A549 (cell line): ENCODE measurements at regions not wholly inside any gene's neighbourhood (a gene's known extent, or its start where the extent isn't known, plus 50 kb on each side); places are given as distances from the start of the nearest gene placed in this dataset.

Experiments
- CEBPB ChIP-seq, 2 experiments: fragments of >200 bp in 1 of 2; sonication (Bioruptor Twin) in 1 of 2; formaldehyde crosslinking in 1 of 2; IDR thresholded peaks; 2 replicates each; pipeline ENCODE4 v1.6.1; 2012 to 2016
- ESRRA ChIP-seq: fragments of 150-350 bp; IDR thresholded peaks from 2 replicates; pipeline ENCODE4 v1.6.1; 2014; ENCODE audit warnings: mild to moderate bottlenecking, low read length, borderline replicate concordance
- HDAC2 ChIP-seq: fragments of 200-600 bp; sonication (generic); IDR thresholded peaks from 2 replicates; pipeline ENCODE4 v1.6.1; 2016
- HOXA7 ChIP-seq: fragments of 250-450 bp; sonication (Bioruptor Pico); IDR thresholded peaks from 2 replicates; pipeline ENCODE4 v1.5.0; 2020; ENCODE audit warnings: mild to moderate bottlenecking, moderate library complexity
- MAZ ChIP-seq: fragments of 150-350 bp; IDR thresholded peaks from 2 replicates; pipeline ENCODE4 v1.6.1; 2014; ENCODE audit warnings: antibody characterized with exemption, low read depth, low read length, borderline replicate concordance
- NPAS2 ChIP-seq: fragments of 250-450 bp; sonication (Bioruptor Pico); IDR thresholded peaks from 2 replicates; pipeline ENCODE4 v1.8.0; 2022; ENCODE audit warnings: mild to moderate bottlenecking, moderate library complexity, borderline replicate concordance
- PBX3 ChIP-seq: IDR thresholded peaks from 2 replicates; pipeline ENCODE4 v1.6.1; 2012
- PHF8 ChIP-seq: fragments of 200-600 bp; sonication (generic); IDR thresholded peaks from 2 replicates; pipeline ENCODE4 v1.6.1; 2016; ENCODE audit warnings: low read depth, mild to moderate bottlenecking, antibody characterized with exemption, moderate library complexity, borderline replicate concordance
- POLR2A ChIP-seq: IDR thresholded peaks from 2 replicates; pipeline ENCODE4 v1.6.1; 2012; ENCODE audit warnings: mild to moderate bottlenecking, low read length
- POLR2AphosphoS2 ChIP-seq: conservative IDR thresholded peaks from 2 replicates; pipeline ENCODE4 v1.6.1; 2012; ENCODE audit warnings: low read length, improper control_type of control experiment, inconsistent platforms
- RAD21 ChIP-seq, 2 experiments: fragments of >200 bp in 1 of 2; sonication (Bioruptor Twin) in 1 of 2; formaldehyde crosslinking in 1 of 2; IDR thresholded peaks in 1 of 2; conservative IDR thresholded peaks in 1 of 2; 2 replicates in 1 of 2; 3 replicates in 1 of 2; pipeline ENCODE4 v1.6.1; 2012 to 2018; ENCODE audit warnings: inconsistent platforms in 1 of 2
- ZFP36 ChIP-seq: fragments of 450-650 bp; IDR thresholded peaks from 2 replicates; pipeline ENCODE4 v1.6.1; 2014; ENCODE audit warnings: borderline replicate concordance; ENCODE audit not compliant: partially characterized antibody
- TF ChIP-seq, protein P1 (sequence below): fragments of 200-600 bp; sonication (generic); IDR thresholded peaks from 2 replicates; pipeline ENCODE4 v1.6.1; 2016; ENCODE audit warnings: antibody characterized with exemption, mild to moderate bottlenecking, moderate library complexity
- TF ChIP-seq, protein P2 (sequence below): fragments of >200 bp; sonication (Bioruptor Twin); formaldehyde crosslinking; IDR thresholded peaks from 3 replicates; pipeline ENCODE4 v1.5.1; 2016

DNA sequence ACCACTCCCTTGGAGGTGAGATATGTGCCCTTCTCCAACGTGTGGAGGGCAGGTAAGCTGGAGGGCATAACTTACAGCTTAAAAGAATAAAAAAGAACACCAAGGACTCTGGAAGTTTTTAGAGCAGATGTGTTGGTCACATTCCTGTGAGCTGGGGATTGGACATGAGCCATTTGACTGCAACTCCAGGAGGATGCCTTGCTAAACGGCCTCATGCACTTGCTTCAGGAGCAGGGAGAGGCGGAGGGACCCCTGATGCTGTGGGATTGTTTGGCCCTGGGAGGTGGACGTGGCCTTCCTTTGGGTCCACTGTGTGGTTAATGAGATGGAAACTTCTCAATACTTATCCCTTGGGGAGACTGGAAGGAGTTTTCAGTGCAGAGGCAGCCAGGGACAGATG, 185.6 kb downstream of the RHOU start:
- TF ChIP-seq, protein P1, sequence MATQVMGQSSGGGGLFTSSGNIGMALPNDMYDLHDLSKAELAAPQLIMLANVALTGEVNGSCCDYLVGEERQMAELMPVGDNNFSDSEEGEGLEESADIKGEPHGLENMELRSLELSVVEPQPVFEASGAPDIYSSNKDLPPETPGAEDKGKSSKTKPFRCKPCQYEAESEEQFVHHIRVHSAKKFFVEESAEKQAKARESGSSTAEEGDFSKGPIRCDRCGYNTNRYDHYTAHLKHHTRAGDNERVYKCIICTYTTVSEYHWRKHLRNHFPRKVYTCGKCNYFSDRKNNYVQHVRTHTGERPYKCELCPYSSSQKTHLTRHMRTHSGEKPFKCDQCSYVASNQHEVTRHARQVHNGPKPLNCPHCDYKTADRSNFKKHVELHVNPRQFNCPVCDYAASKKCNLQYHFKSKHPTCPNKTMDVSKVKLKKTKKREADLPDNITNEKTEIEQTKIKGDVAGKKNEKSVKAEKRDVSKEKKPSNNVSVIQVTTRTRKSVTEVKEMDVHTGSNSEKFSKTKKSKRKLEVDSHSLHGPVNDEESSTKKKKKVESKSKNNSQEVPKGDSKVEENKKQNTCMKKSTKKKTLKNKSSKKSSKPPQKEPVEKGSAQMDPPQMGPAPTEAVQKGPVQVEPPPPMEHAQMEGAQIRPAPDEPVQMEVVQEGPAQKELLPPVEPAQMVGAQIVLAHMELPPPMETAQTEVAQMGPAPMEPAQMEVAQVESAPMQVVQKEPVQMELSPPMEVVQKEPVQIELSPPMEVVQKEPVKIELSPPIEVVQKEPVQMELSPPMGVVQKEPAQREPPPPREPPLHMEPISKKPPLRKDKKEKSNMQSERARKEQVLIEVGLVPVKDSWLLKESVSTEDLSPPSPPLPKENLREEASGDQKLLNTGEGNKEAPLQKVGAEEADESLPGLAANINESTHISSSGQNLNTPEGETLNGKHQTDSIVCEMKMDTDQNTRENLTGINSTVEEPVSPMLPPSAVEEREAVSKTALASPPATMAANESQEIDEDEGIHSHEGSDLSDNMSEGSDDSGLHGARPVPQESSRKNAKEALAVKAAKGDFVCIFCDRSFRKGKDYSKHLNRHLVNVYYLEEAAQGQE: no peak
- TF ChIP-seq ZFP36: no peak
- TF ChIP-seq, protein P2, sequence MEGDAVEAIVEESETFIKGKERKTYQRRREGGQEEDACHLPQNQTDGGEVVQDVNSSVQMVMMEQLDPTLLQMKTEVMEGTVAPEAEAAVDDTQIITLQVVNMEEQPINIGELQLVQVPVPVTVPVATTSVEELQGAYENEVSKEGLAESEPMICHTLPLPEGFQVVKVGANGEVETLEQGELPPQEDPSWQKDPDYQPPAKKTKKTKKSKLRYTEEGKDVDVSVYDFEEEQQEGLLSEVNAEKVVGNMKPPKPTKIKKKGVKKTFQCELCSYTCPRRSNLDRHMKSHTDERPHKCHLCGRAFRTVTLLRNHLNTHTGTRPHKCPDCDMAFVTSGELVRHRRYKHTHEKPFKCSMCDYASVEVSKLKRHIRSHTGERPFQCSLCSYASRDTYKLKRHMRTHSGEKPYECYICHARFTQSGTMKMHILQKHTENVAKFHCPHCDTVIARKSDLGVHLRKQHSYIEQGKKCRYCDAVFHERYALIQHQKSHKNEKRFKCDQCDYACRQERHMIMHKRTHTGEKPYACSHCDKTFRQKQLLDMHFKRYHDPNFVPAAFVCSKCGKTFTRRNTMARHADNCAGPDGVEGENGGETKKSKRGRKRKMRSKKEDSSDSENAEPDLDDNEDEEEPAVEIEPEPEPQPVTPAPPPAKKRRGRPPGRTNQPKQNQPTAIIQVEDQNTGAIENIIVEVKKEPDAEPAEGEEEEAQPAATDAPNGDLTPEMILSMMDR: no peak
- TF ChIP-seq POLR2A: no peak
- TF ChIP-seq HDAC2: no peak
- TF ChIP-seq CEBPB (IDR thresholded peaks at IDR 0.05): no peak
- no peak for TF ChIP-seq PBX3
- no peak for TF ChIP-seq MAZ
- no peak for TF ChIP-seq NPAS2 (CRISPR knock-in tag)
- TF ChIP-seq RAD21 (conservative IDR thresholded peaks at IDR 0.05 in 1 of 2, IDR thresholded peaks at IDR 0.05 in 1 of 2): no peak
- no peak for TF ChIP-seq POLR2AphosphoS2
- no peak for TF ChIP-seq HOXA7 (CRISPR knock-in tag)
- TF ChIP-seq ESRRA: no peak
- no peak for TF ChIP-seq PHF8
